Parathyroid adenoma (tissue), 2 donors: ENCODE measurements at regions not wholly inside any gene's neighbourhood (a gene's known extent, or its start where the extent isn't known, plus 50 kb on each side); places are given as distances from the start of the nearest gene placed in this dataset.

Experiments
- H2AFZ ChIP-seq: fragments of 300-600 bp; sonication (generic); one replicate; pipeline ENCODE4 v1.7.0; 2017; ENCODE audit warnings: antibody characterized with exemption, mild to moderate bottlenecking
- H3K27ac ChIP-seq: fragments of 300-600 bp; sonication (generic); one replicate; pipeline ENCODE4 v1.7.0; 2017
- H3K27me3 ChIP-seq: fragments of 300-600 bp; sonication (generic); one replicate; pipeline ENCODE4 v1.7.0; 2017; ENCODE audit warnings: low read length; ENCODE audit not compliant: control insufficient read depth, insufficient read depth
- H3K36me3 ChIP-seq: fragments of 300-600 bp; sonication (generic); one replicate; pipeline ENCODE4 v1.7.0; 2017; ENCODE audit warnings: low read length; ENCODE audit not compliant: control insufficient read depth, insufficient read depth
- H3K4me1 ChIP-seq: fragments of 300-600 bp; sonication (generic); one replicate; pipeline ENCODE4 v1.7.0; 2017; ENCODE audit warnings: control low read depth
- H3K4me2 ChIP-seq: fragments of 300-600 bp; sonication (generic); one replicate; pipeline ENCODE4 v1.7.0; 2017; ENCODE audit warnings: low read length
- H3K4me3 ChIP-seq: fragments of 300-600 bp; sonication (generic); one replicate; pipeline ENCODE4 v1.7.0; 2017; ENCODE audit warnings: low read depth, low read length
- H3K79me2 ChIP-seq: fragments of 300-600 bp; sonication (generic); one replicate; pipeline ENCODE4 v1.7.0; 2017; ENCODE audit warnings: control low read depth
- H3K9ac ChIP-seq: fragments of 300-600 bp; sonication (generic); one replicate; pipeline ENCODE4 v1.7.0; 2017; ENCODE audit warnings: mild to moderate bottlenecking
- H3K9me3 ChIP-seq: fragments of 300-600 bp; sonication (generic); one replicate; pipeline ENCODE4 v1.7.0; 2017; ENCODE audit warnings: low read length; ENCODE audit not compliant: control insufficient read depth
- CTCF ChIP-seq: fragments of 300-600 bp; sonication (generic); IDR thresholded peaks from one replicate; pipeline ENCODE4 v1.7.0; 2017; ENCODE audit warnings: antibody characterized with exemption, mild to moderate bottlenecking
- donor health status: primary hyperparathyroidism.

- Histone ChIP-seq H3K9ac (no peak overlapping the region), H3K9me3 (no peaks in the 10 kb centered on the region), H3K27me3 (no peaks in the 10 kb centered on the region), H3K4me2 (no peak overlapping the region), H3K27ac (no peak overlapping the region), H2AFZ (no peak overlapping the region), H3K36me3 (no peaks in the 10 kb centered on the region), H3K4me3 (no peak overlapping the region), H3K79me2 (no peaks in the 10 kb centered on the region), H3K4me1 (no peaks in the 10 kb centered on the region)
- TF ChIP-seq CTCF = no peak
These were observed 252.9 kb upstream of the CDH8 start for GRCh38 chr16:62288990-62289629.

- no peak overlapping the region for H3K4me2 ChIP-seq
- H3K27me3 ChIP-seq = no peaks in the 10 kb centered on the region
- H2AFZ ChIP-seq = no peak overlapping the region
- TF ChIP-seq CTCF = no peak
- no peaks in the 10 kb centered on the region for H3K9me3 ChIP-seq
- no peaks in the 10 kb centered on the region for H3K4me1 ChIP-seq
- no peak overlapping the region for H3K9ac ChIP-seq
- no peak overlapping the region for H3K4me3 ChIP-seq
- H3K27ac ChIP-seq = no peak overlapping the region
- no peaks in the 10 kb centered on the region for H3K36me3 ChIP-seq
- no peaks in the 10 kb centered on the region for H3K79me2 ChIP-seq
These were observed 244.3 kb upstream of the CDH8 start for GRCh38 chr16:62280506-62280905.

- Histone ChIP-seq H3K9me3 (no peaks in the 10 kb centered on the region), H3K4me2 (no peak overlapping the region), H3K4me3 (no peak overlapping the region), H3K36me3 (no peaks in the 10 kb centered on the region), H3K27me3 (no peaks in the 10 kb centered on the region), H3K79me2 (no peaks in the 10 kb centered on the region), H3K4me1 (no peaks in the 10 kb centered on the region), H3K9ac (no peak overlapping the region), H2AFZ (no peak overlapping the region), H3K27ac (no peak overlapping the region)
- TF ChIP-seq CTCF = no peak
These were observed 241.7 kb upstream of the CDH8 start for GRCh38 chr16:62277942-62278341.

GRCh38 chr16:62276637-62277036 is 240.4 kb upstream of the CDH8 start:
- TF ChIP-seq CTCF = no peak
- Histone ChIP-seq H3K4me1 (no peaks in the 10 kb centered on the region), H3K4me3 (no peak overlapping the region), H3K9ac (no peak overlapping the region), H3K4me2 (no peak overlapping the region), H3K36me3 (no peaks in the 10 kb centered on the region), H3K27ac (no peak overlapping the region), H3K27me3 (no peaks in the 10 kb centered on the region), H3K9me3 (no peaks in the 10 kb centered on the region), H3K79me2 (no peaks in the 10 kb centered on the region), H2AFZ (no peak overlapping the region)

- Histone ChIP-seq H3K9me3 (no peaks in the 10 kb centered on the region), H3K4me3 (no peak overlapping the region), H3K4me2 (no peak overlapping the region), H3K9ac (no peak overlapping the region), H3K27me3 (no peaks in the 10 kb centered on the region), H3K4me1 (no peaks in the 10 kb centered on the region), H3K36me3 (no peaks in the 10 kb centered on the region), H3K79me2 (no peaks in the 10 kb centered on the region), H2AFZ (no peak overlapping the region), H3K27ac (no peak overlapping the region)
- no peak for TF ChIP-seq CTCF
These were observed 235.8 kb upstream of the CDH8 start for GRCh38 chr16:62272035-62272434.
